ENCODE measurements at regions not wholly inside any gene's neighbourhood (a gene's known extent, or its start where the extent isn't known, plus 50 kb on each side); places are given as distances from the start of the nearest gene placed in this dataset.

GRCh38 chr3:130256821-130257340 is 88.6 kb upstream of the COL6A5 start:
- H3K27ac ChIP-seq (ENCODE audit: control insufficient read depth, insufficient read depth): no peak overlapping the region
- ChIA-PET RAD21 (ENCODE audit: unreplicated experiment) (no interaction called here), CTCF (no interaction called here), POLR2A (no interaction called here), SMC1A (ENCODE audit: uncharacterized antibody, unreplicated experiment) (no interaction called here)
- no peak for DNase-seq (ENCODE audit: low read depth, low spot score)
- no TSS peak for BruUV-seq (replicated peaks)
- 2% methylated on average over 3 of the region's 3 CpGs for WGBS (ENCODE audit: insufficient coverage, insufficient replicate concordance, low lambda C conversion rate, missing lambda C conversion rate)
- H3K4me3 ChIP-seq: no peak overlapping the region
- no peak overlapping the region for H3K9ac ChIP-seq (ENCODE audit: control insufficient read depth, insufficient read depth, low read length)
- no peak overlapping the region for H3K4me2 ChIP-seq (ENCODE audit: control insufficient read depth, insufficient read depth)
- ATAC-seq: no peak
- H3K36me3 ChIP-seq (ENCODE audit: control insufficient read depth in 2 of 2, insufficient read depth in 2 of 2, low read length in 1 of 2): no peaks in the 10 kb centered on the region
- no peaks in the 10 kb centered on the region for H3K27me3 ChIP-seq (replicated peaks in 1 of 2; ENCODE audit: control insufficient read depth in 2 of 2, insufficient read depth in 2 of 2, low read length in 1 of 2)
- H3K79me2 ChIP-seq (ENCODE audit: control insufficient read depth, insufficient read depth, low read length): no peaks in the 10 kb centered on the region
- intact Hi-C loops (cut with micrococcal nuclease; ENCODE audit: unreplicated experiment): no loop called here
- H4K20me1 ChIP-seq (ENCODE audit: control insufficient read depth, insufficient read depth): no peaks in the 10 kb centered on the region
- H3K4me1 ChIP-seq (ENCODE audit: control insufficient read depth, insufficient read depth, low read length): no peaks in the 10 kb centered on the region
- no peak for FAIRE-seq
- H2AFZ ChIP-seq (ENCODE audit: control insufficient read depth, low read depth, low read length): no peak overlapping the region
- H3K9me3 ChIP-seq (replicated peaks; ENCODE audit: control insufficient read depth, insufficient read depth, low read length): no peaks in the 10 kb centered on the region
- in situ Hi-C loops (cut with MboI): no loop called here
- TF ChIP-seq PRDM15 (CRISPR knock-in tag; IDR thresholded peaks at IDR 0.05): no peak
- no peak for TF ChIP-seq SP1 (IDR thresholded peaks at IDR 0.05; ENCODE audit: low read depth, low read length)
- no peak for TF ChIP-seq BHLHE40 (IDR thresholded peaks at IDR 0.05; ENCODE audit: borderline replicate concordance in 1 of 2, low read depth in 2 of 2, low read length in 1 of 2)
- no peak for TF ChIP-seq SMAD5 (IDR thresholded peaks at IDR 0.05; ENCODE audit: low read depth)
- no peak for TF ChIP-seq FOXK2 (IDR thresholded peaks at IDR 0.05)
- no peak for TF ChIP-seq ZNF592 (IDR thresholded peaks at IDR 0.05)
- TF ChIP-seq NR2C1 (IDR thresholded peaks at IDR 0.05): no peak
- no peak for TF ChIP-seq CHD1 (IDR thresholded peaks at IDR 0.05; ENCODE audit: low read depth, low read length)
- TF ChIP-seq BCLAF1 (IDR thresholded peaks at IDR 0.05): no peak
- no peak for TF ChIP-seq SMC3 (IDR thresholded peaks at IDR 0.05; ENCODE audit: borderline replicate concordance, low read length)
- no peak for TF ChIP-seq BCL3 (IDR thresholded peaks at IDR 0.05; ENCODE audit: borderline replicate concordance, insufficient read depth, low read depth, low read length, poor library complexity, severe bottlenecking)

Data from GM12878 (cell line).